GM19193 (cell line): ENCODE measurements at regions not wholly inside any gene's neighbourhood (a gene's known extent, or its start where the extent isn't known, plus 50 kb on each side); places are given as distances from the start of the nearest gene placed in this dataset.

ENCODE experiments used
- POLR2A ChIP-seq: IDR thresholded peaks from 4 replicates; pipeline ENCODE4 v1.6.1; 2011; ENCODE audit not compliant: insufficient read depth, insufficient read length; ENCODE audit errors: extremely low read depth

DNA sequence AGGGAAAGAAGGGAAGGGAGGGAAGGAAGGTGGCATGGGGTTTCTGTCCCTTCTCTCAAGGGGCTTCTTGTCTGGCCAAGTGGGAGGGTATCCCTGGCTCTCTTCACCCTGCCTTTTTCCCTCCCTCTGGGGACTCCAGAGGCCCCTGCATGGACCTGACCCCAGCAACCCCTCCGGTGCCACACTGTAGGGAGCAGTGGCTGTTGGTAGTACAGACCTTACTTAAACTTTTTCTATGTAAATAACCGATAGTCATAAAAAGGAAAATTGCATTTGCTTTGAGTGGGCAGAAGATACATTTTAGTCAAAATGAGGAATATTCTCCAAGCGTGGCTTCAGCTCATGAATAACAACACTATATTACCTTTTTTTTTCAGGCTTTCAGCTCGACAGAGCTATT, 1384.0 kb downstream of the BRD1 start:
- TF ChIP-seq POLR2A, result no peak

GRCh38 chr22:48442663-48443062, 1385.0 kb downstream of the BRD1 start:
- no peak for TF ChIP-seq POLR2A

DNA sequence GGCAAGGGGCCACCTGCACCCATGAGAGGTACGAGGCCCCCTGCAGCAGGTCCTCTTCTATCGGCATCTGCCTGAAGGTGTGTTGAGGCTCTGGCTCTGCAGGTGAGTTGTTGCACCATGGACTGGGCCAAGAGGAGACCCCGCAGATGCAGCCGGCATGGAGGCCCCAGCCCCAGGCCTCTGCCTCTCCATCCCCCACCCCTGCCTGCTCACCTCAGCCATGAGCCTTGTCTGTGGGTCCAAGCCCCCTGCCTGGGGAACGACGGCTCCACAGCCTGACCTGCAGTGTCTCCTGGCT, 1386.2 kb downstream of the BRD1 start:
- TF ChIP-seq POLR2A, result no peak

DNA sequence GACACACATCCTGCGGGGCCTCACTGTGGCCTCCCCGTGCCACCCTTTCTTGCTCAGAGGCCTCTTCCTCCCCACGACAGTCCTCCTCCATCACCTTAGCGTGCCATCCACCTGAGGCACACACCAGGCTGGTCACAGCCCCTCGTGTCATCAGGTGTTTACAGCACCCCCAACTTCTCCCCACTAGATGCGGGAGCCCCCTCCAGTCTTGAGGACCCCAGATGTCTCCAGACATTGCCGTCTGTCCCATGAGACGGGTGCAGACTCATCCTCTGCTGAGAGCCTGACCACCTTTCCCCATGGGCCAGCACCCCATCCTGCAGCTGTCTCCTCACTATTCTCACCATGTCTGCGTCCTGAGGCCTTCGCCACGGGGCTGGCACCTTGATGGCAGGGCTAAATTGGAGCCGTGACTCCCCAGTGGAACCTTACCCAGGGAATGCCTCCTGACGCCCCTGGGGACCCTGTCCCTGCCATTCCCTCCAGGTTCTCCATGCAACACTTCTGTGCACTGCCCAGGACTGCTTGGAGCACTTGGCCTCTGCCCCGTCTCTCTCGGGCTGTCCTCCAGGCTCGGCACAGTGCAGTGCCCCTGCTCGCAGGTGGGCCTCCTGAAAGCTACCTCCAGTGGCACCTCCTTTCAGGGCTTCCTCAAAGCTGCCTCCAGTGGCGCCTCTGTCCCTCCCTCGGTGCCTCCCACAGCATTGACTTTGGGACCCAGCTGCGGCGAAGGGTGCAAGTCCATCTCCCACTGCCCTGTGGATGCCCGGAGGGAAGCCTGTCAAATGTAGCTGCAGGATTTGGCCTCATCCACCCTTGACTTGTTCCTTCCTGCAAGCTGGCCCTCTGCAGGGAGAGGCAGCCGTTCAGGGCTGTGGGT, 1386.8 kb downstream of the BRD1 start:
- TF ChIP-seq POLR2A, result no peak

GRCh38 chr22:48440176-48440575, 1387.5 kb downstream of the BRD1 start:
- TF ChIP-seq POLR2A, result no peak

GRCh38 chr22:48439560-48440135, 1388.0 kb downstream of the BRD1 start:
- TF ChIP-seq POLR2A, result no peak

GRCh38 chr22:48438800-48439559, 1388.7 kb downstream of the BRD1 start:
- no peak for TF ChIP-seq POLR2A

DNA sequence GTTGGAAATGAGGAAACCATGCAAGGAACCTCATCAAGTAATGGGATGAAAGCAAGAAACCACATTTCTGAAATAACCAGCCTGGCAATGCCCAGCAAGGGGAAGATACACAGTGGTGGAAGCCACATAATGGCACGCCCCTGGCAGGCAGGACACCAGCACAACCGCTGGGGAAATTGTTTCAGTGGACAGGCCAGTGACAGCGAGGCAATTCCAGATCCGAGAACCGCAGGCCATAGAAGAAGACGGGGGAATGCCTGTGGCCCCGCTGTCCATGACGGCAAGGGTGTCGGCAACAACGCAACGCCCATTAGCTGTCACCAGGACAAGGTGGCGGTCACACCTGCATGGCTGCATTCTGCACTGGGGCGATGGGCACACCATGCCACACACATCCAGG, 1389.6 kb downstream of the BRD1 start:
- no peak for TF ChIP-seq POLR2A

GRCh38 chr22:48436201-48436931, 1391.3 kb downstream of the BRD1 start:
- TF ChIP-seq POLR2A, result no peak

DNA sequence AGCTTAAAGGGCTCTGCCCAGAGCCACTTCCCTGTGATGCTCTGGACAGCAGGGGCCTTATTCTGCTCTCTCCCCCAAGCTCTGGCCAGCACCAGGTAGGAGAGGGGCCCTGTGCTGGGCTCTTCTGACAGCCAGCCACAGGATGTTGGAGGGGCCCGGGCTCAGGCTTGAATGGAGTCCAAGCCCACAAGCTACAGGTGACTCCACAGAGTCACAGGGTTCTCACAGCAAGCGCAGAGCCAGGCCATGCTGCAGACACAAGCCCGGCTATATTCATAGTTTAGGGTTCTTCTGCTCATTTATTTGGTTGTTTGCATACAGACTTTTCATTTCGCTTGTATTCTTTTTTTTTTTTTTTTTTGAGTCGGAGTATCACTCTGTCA, 1392.8 kb downstream of the BRD1 start:
- no peak for TF ChIP-seq POLR2A

- TF ChIP-seq POLR2A, result no peak
Measured at GRCh38 chr22:48434156-48434867, 1393.4 kb downstream of the BRD1 start.

- no peak for TF ChIP-seq POLR2A
Measured at GRCh38 chr22:48433647-48434046, 1394.0 kb downstream of the BRD1 start.

DNA sequence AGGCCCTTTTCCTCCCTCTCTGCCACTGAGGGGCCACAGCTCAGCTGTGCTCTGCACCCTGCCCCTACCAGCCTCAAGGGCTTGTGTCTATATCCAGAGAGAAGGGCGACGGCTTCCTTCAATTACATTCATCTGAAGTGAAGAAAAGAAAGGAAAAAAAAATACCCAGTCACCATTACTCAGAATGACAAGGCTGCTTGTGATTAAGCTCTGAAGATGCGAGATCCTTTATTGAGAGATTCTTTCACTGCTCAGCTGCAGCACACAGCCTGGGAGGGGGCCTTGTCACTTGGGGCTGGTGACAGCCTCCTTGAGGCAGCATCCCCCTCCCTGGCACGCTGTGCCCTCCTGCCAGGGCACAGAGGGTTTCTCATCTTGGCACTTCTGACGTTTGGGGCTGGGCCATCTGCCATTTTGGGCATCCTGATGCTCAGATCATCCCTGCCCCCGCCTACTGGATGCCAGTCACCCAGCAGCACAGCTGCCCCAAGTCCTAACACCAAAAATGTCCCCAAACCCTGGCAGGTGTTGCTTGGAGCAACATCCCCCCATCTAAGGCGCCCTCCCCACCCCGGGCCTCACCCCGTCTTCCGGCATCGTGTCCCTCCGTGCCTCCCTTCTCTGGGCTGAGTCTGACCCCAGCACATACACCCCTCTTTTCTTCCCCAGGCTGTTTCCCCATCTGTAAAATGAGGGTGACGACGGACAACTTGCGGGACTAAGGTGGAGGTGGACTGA, 1394.7 kb downstream of the BRD1 start:
- TF ChIP-seq POLR2A, result no peak
